ENCODE measurements at regions not wholly inside any gene's neighbourhood (a gene's known extent, or its start where the extent isn't known, plus 50 kb on each side); places are given as distances from the start of the nearest gene placed in this dataset.

DNA sequence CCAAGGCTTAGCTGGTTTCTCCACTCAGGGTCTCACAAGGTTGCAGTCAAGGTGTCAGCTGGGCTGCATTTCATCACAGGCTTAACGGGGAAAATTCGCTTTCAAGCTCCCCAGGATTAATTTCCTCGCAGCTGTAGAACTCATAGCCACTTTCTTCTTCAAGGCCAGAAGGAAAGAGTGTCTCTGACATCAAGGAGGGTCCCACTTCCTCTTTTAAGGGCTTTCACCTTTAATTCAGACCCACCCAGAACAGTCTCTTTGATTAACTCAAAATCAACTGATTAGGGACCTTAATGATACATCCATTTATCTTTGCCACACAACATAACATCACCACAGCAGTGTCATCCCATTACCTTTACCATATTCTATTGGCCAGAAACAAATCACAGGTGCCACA, 183.3 kb upstream of the ARID1B start:
- no peaks in the 10 kb centered on the region for H3K36me3 ChIP-seq (ENCODE audit: low read depth)
- H3K4me1 ChIP-seq (ENCODE audit: insufficient read depth): 0 out of 2 replicates have a peak, but pooled peaks cover 5% of the 10 kb centered on the region
- no peak overlapping the region for H3K9ac ChIP-seq
- no peak overlapping the region for H2AFZ ChIP-seq
- H3K4me2 ChIP-seq (ENCODE audit: unreplicated experiment): no peak overlapping the region
- H3K79me2 ChIP-seq (ENCODE audit: insufficient read depth): no peaks in the 10 kb centered on the region
- no peaks in the 10 kb centered on the region for H3K9me2 ChIP-seq (ENCODE audit: insufficient read depth)
- H3K27me3 ChIP-seq (replicated peaks; ENCODE audit: insufficient read depth): 0 out of 2 replicates have a peak, but pooled peaks cover 6% of the 10 kb centered on the region
- H4K20me1 ChIP-seq (ENCODE audit: insufficient read depth): no peaks in the 10 kb centered on the region
- no peaks in the 10 kb centered on the region for H3F3A ChIP-seq (ENCODE audit: insufficient read depth)
- 49 to 78% methylated on average over 3 of the region's 3 CpGs for WGBS, 2 experiments (ENCODE audit: low coverage in 1 of 2, low lambda C conversion rate in 2 of 2, missing lambda C conversion rate in 2 of 2)
- TF ChIP-seq EZH2phosphoT487 (IDR thresholded peaks at IDR 0.05; ENCODE audit: insufficient read depth, low read depth): no peak
- TF ChIP-seq EZH2 (IDR thresholded peaks at IDR 0.05; ENCODE audit: insufficient read depth, poor library complexity, severe bottlenecking): no peak
- DNase-seq: no peak
- no peak overlapping the region for H3K27ac ChIP-seq
- in situ Hi-C loops (cut with MboI): no loop called here
- no peak overlapping the region for H3K4me3 ChIP-seq
- H3K9me3 ChIP-seq (ENCODE audit: low read depth): no peaks in the 10 kb centered on the region

DNA sequence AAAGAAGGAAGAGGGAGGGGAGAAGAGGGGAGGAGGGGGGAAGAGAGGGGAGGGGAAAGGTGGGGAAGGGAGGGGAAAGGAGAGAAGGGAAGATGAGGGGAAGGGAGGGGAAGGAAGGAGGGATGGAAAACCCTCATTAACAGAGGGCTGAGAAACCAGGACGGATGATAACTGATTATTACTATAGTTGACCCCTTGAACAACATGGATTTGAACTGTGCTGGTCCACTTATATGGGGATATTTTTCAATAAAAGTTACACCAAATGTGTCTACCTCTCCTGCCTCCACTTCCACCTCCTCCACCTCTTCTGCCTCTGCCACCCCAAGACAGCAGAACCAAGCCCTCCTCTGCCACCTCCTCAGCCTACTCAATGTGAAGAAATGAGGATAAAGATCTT, 184.1 kb upstream of the ARID1B start:
- Histone ChIP-seq H4K20me1 (ENCODE audit: insufficient read depth) (no peaks in the 10 kb centered on the region), H3K4me2 (ENCODE audit: unreplicated experiment) (no peak overlapping the region)
- 42% methylated on average over 1 of the region's 1 CpG; no CpG with 5 or more reads in 1 of the 2 experiments for whole genome bisulfite sequencing, 2 experiments (ENCODE audit: low coverage in 1 of 2, low lambda C conversion rate in 2 of 2, missing lambda C conversion rate in 2 of 2)

GRCh38 chr6:156590482-156590881, 186.7 kb upstream of the ARID1B start:
- Histone ChIP-seq H3K4me1 (ENCODE audit: insufficient read depth) (0 out of 2 replicates have a peak, but pooled peaks cover 5% of the 10 kb centered on the region), H3K36me3 (ENCODE audit: low read depth) (no peaks in the 10 kb centered on the region), H3F3A (ENCODE audit: insufficient read depth) (no peaks in the 10 kb centered on the region), H3K9me3 (ENCODE audit: low read depth) (no peaks in the 10 kb centered on the region), H3K27ac (no peak overlapping the region), H3K27me3 (replicated peaks; ENCODE audit: insufficient read depth) (no peaks in the 10 kb centered on the region), H3K9me2 (ENCODE audit: insufficient read depth) (no peaks in the 10 kb centered on the region), H3K79me2 (ENCODE audit: insufficient read depth) (no peaks in the 10 kb centered on the region), H3K4me3 (no peak overlapping the region), H3K4me2 (ENCODE audit: unreplicated experiment) (no peak overlapping the region), H4K20me1 (ENCODE audit: insufficient read depth) (no peaks in the 10 kb centered on the region), H3K9ac (no peak overlapping the region), H2AFZ (no peak overlapping the region)
- DNase-seq: no peak
- TF ChIP-seq EZH2phosphoT487 (IDR thresholded peaks at IDR 0.05; ENCODE audit: insufficient read depth, low read depth) (no peak), EZH2 (IDR thresholded peaks at IDR 0.05; ENCODE audit: insufficient read depth, poor library complexity, severe bottlenecking) (no peak)
- in situ Hi-C loops (cut with MboI): no loop called here
- WGBS, 2 experiments (ENCODE audit: low coverage in 1 of 2, low lambda C conversion rate in 2 of 2, missing lambda C conversion rate in 2 of 2): 44 to 52% methylated on average over 6 of the region's 6 CpGs

More for the DNA sequence above, 184.1 kb upstream of the ARID1B start:
- Histone ChIP-seq H3K79me2 (ENCODE audit: insufficient read depth) (no peaks in the 10 kb centered on the region), H3K4me3 (no peak overlapping the region), H3K27me3 (replicated peaks; ENCODE audit: insufficient read depth) (0 out of 2 replicates have a peak, but pooled peaks cover 6% of the 10 kb centered on the region), H3K36me3 (ENCODE audit: low read depth) (no peaks in the 10 kb centered on the region), H3K9ac (no peak overlapping the region), H3K27ac (no peak overlapping the region), H2AFZ (no peak overlapping the region), H3F3A (ENCODE audit: insufficient read depth) (no peaks in the 10 kb centered on the region), H3K4me1 (ENCODE audit: insufficient read depth) (0 out of 2 replicates have a peak, but pooled peaks cover 5% of the 10 kb centered on the region), H3K9me3 (ENCODE audit: low read depth) (no peaks in the 10 kb centered on the region), H3K9me2 (ENCODE audit: insufficient read depth) (no peaks in the 10 kb centered on the region)
- in situ Hi-C loops (cut with MboI): no loop called here
- TF ChIP-seq EZH2 (IDR thresholded peaks at IDR 0.05; ENCODE audit: insufficient read depth, poor library complexity, severe bottlenecking) (no peak), EZH2phosphoT487 (IDR thresholded peaks at IDR 0.05; ENCODE audit: insufficient read depth, low read depth) (no peak)
- no peak for DNase-seq

GRCh38 chr6:156589281-156589680, 187.9 kb upstream of the ARID1B start:
- H3K4me3 ChIP-seq: no peak overlapping the region
- H3K4me2 ChIP-seq (ENCODE audit: unreplicated experiment): no peak overlapping the region
- H4K20me1 ChIP-seq (ENCODE audit: insufficient read depth): no peaks in the 10 kb centered on the region
- H3K9ac ChIP-seq: no peak overlapping the region
- H3K36me3 ChIP-seq (ENCODE audit: low read depth): no peaks in the 10 kb centered on the region
- H3K4me1 ChIP-seq (ENCODE audit: insufficient read depth): 0 out of 2 replicates have a peak, but pooled peaks cover 5% of the 10 kb centered on the region
- no peaks in the 10 kb centered on the region for H3K27me3 ChIP-seq (replicated peaks; ENCODE audit: insufficient read depth)
- no peak overlapping the region for H3K27ac ChIP-seq
- no peak overlapping the region for H2AFZ ChIP-seq
- no peaks in the 10 kb centered on the region for H3K79me2 ChIP-seq (ENCODE audit: insufficient read depth)
- 25 to 36% methylated on average over 1 of the region's 1 CpG for WGBS, 2 experiments (ENCODE audit: low coverage in 1 of 2, low lambda C conversion rate in 2 of 2, missing lambda C conversion rate in 2 of 2)
- DNase-seq: peak; percentile 60
- in situ Hi-C loops (cut with MboI): no loop called here
- no peaks in the 10 kb centered on the region for H3K9me3 ChIP-seq (ENCODE audit: low read depth)
- no peaks in the 10 kb centered on the region for H3K9me2 ChIP-seq (ENCODE audit: insufficient read depth)
- H3F3A ChIP-seq (ENCODE audit: insufficient read depth): no peaks in the 10 kb centered on the region
- TF ChIP-seq EZH2phosphoT487 (IDR thresholded peaks at IDR 0.05; ENCODE audit: insufficient read depth, low read depth) (no peak), EZH2 (IDR thresholded peaks at IDR 0.05; ENCODE audit: insufficient read depth, poor library complexity, severe bottlenecking) (no peak)

Data from GM23248 (cell line).